Pons (tissue), 1 donor: ENCODE measurements at regions not wholly inside any gene's neighbourhood (a gene's known extent, or its start where the extent isn't known, plus 50 kb on each side); places are given as distances from the start of the nearest gene placed in this dataset.
"Not testable (repeated sequence)": the region's sequence is repeated elsewhere in the genome, so short reads cannot be mapped to it uniquely, and the experiment has no call there.

Experiments
- DNase-seq: peaks from one replicate; pipeline ENCODE4 v3.0.0-alpha.2; 2016; ENCODE audit warnings: low spot score

GRCh38 chr4:64821219-64821976, 412.1 kb upstream of the TECRL start:
- DNase-seq: no peak

- no peak for DNase-seq
These were observed 405.4 kb upstream of the TECRL start for GRCh38 chr4:64814616-64815015.

- DNase-seq: no peak
These were observed 398.6 kb upstream of the TECRL start for GRCh38 chr4:64807821-64808220.

- DNase-seq: no peak
These were observed 390.5 kb upstream of the TECRL start for GRCh38 chr4:64799751-64800150.

GRCh38 chr4:64798828-64799227, 389.6 kb upstream of the TECRL start:
- not testable (repeated sequence) for DNase-seq

GRCh38 chr4:64796581-64796980, 387.3 kb upstream of the TECRL start:
- no peak for DNase-seq

GRCh38 chr4:64784125-64784524, 374.9 kb upstream of the TECRL start:
- DNase-seq: no peak

GRCh38 chr4:64781737-64782326, 372.6 kb upstream of the TECRL start:
- DNase-seq: peak; percentile 39

- DNase-seq: no peak
These were observed 371.4 kb upstream of the TECRL start for GRCh38 chr4:64780664-64781063.

GRCh38 chr4:64777286-64777685, 368.0 kb upstream of the TECRL start:
- DNase-seq: no peak

GRCh38 chr4:64776820-64777219, 367.6 kb upstream of the TECRL start:
- DNase-seq: no peak

- DNase-seq: no peak
These were observed 365.4 kb upstream of the TECRL start for GRCh38 chr4:64774626-64775025.

- no peak for DNase-seq
These were observed 361.9 kb upstream of the TECRL start for GRCh38 chr4:64771149-64771548.

- no peak for DNase-seq
These were observed 358.3 kb upstream of the TECRL start for GRCh38 chr4:64767547-64767946.

GRCh38 chr4:64766565-64766964, 357.3 kb upstream of the TECRL start:
- no peak for DNase-seq

- DNase-seq: no peak
These were observed 346.8 kb upstream of the TECRL start for GRCh38 chr4:64756016-64756415.

- no peak for DNase-seq
These were observed 338.9 kb upstream of the TECRL start for GRCh38 chr4:64747919-64748715.

- no peak for DNase-seq
These were observed 329.0 kb upstream of the TECRL start for GRCh38 chr4:64738240-64738639.

- not testable (repeated sequence) for DNase-seq
These were observed 328.5 kb upstream of the TECRL start for GRCh38 chr4:64737854-64738138.

GRCh38 chr4:64737026-64737853, 328.0 kb upstream of the TECRL start:
- DNase-seq: no peak

- DNase-seq: no peak
These were observed 320.3 kb upstream of the TECRL start for GRCh38 chr4:64729561-64729960.

- DNase-seq: no peak
These were observed 318.7 kb upstream of the TECRL start for GRCh38 chr4:64727960-64728359.
